K562 (cell line): ENCODE measurements at regions not wholly inside any gene's neighbourhood (a gene's known extent, or its start where the extent isn't known, plus 50 kb on each side); places are given as distances from the start of the nearest gene placed in this dataset.

Experiments used
- ATAC-seq: fragments of 200-7000 bp; cut with Tn5 transposase; 3 replicates; pipeline ENCODE4 v1.9.1; 2020; ENCODE audit warnings: moderate library complexity
- BruUV-seq: library from RNA; stranded (reverse); fragments of 400-500 nt; replicated peaks from 2 replicates; lab custom pipeline; 2021; lab: Mats Ljungman, UMichigan
- CTCF ChIA-PET: fragments of 300-600 bp; formaldehyde crosslinking; extraction: SDS; loops from one replicate; lab custom pipeline; 2021; ENCODE audit warnings: low intra/inter-chr PET ratio; lab: Yijun Ruan, JAX
- POLR2A ChIA-PET: fragments of 300-600, 350-650 bp; sonication (Branson Sonifier 250); formaldehyde crosslinking; extraction: SDS; loops from one replicate; lab custom pipeline; 2021; ENCODE audit warnings: antibody characterized with exemption, inconsistent platforms; lab: Yijun Ruan, JAX
- DNase-seq, 4 experiments: peaks; one replicate each; pipeline versions ENCODE4 v3.0.0 to v3.0.0-alpha.2; 2011 to 2018; ENCODE audit warnings: low spot score in 3 of 4, mixed read lengths in 3 of 4; ENCODE audit errors: extremely low read depth in 1 of 4
- FAIRE-seq: peaks from 2 replicates; lab custom pipeline; 2011; peaks lifted over from hg19 to GRCh38; lab: Jason Lieb, UNC
- H2AFZ ChIP-seq: 2 replicates; pipeline ENCODE4 v1.6.0; 2011; ENCODE audit warnings: low read depth, low read length, control low read depth, inconsistent platforms
- H3K27ac ChIP-seq: fragments of 200-600 bp; 3 replicates; pipeline ENCODE4 v1.8.0; 2011; ENCODE audit warnings: low read depth, mild to moderate bottlenecking, control low read depth, inconsistent platforms, low read length, moderate library complexity, mixed read lengths; ENCODE audit errors: extremely low read depth
- H3K27me3 ChIP-seq, 2 experiments: fragments of 300-600 bp in 1 of 2; 2 replicates in 1 of 2; 3 replicates in 1 of 2; pipeline versions ENCODE4 v1.6.0 to v1.8.0; 2011; ENCODE audit warnings: inconsistent platforms in 2 of 2, low read length in 2 of 2, mild to moderate bottlenecking in 1 of 2, mixed read lengths in 1 of 2, moderate library complexity in 1 of 2; ENCODE audit not compliant: control insufficient read depth in 2 of 2, insufficient read depth in 2 of 2
- H3K36me3 ChIP-seq: fragments of 300-600 bp; 3 replicates; pipeline ENCODE4 v1.8.0; 2011; ENCODE audit warnings: mild to moderate bottlenecking, low read length, inconsistent platforms; ENCODE audit not compliant: control insufficient read depth, insufficient read depth
- H3K4me1 ChIP-seq, 2 experiments: fragments of 200-600 bp in 1 of 2; replicated peaks in 1 of 2; 2 replicates in 1 of 2; 3 replicates in 1 of 2; pipeline versions ENCODE4 v1.5.1 to v1.8.0; 2011; ENCODE audit warnings: inconsistent platforms in 2 of 2, low read length in 2 of 2, mild to moderate bottlenecking in 1 of 2, mixed read lengths in 1 of 2, moderate library complexity in 1 of 2; ENCODE audit not compliant: control insufficient read depth in 2 of 2, insufficient read depth in 2 of 2
- H3K4me2 ChIP-seq: 2 replicates; pipeline ENCODE4 v1.6.1; 2011; ENCODE audit warnings: low read length, control low read depth, inconsistent platforms, mixed read lengths; ENCODE audit not compliant: insufficient read depth
- H3K4me3 ChIP-seq: fragments of 200-600 bp; sonication (generic), shearing (Covaris generic); 2 replicates; pipeline ENCODE4 v1.5.1; 2016; ENCODE audit warnings: control low read depth, inconsistent platforms
- H3K79me2 ChIP-seq: fragments of 200-600 bp; 3 replicates; pipeline ENCODE4 v1.8.0; 2011; ENCODE audit warnings: low read length, inconsistent platforms; ENCODE audit not compliant: control insufficient read depth, insufficient read depth
- H3K9ac ChIP-seq, 2 experiments: 2 replicates each; pipeline versions ENCODE4 v1.6.0 to v1.6.1; 2011; ENCODE audit warnings: low read depth in 2 of 2, low read length in 2 of 2, control low read depth in 1 of 2, inconsistent platforms in 1 of 2, mild to moderate bottlenecking in 1 of 2, mixed read lengths in 1 of 2; ENCODE audit not compliant: insufficient read depth in 1 of 2
- H3K9me1 ChIP-seq: one replicate; pipeline ENCODE4 v1.6.0; 2011; ENCODE audit warnings: inconsistent platforms, mild to moderate bottlenecking, low read length, moderate library complexity; ENCODE audit not compliant: control insufficient read depth, insufficient read depth
- H3K9me3 ChIP-seq: replicated peaks from 2 replicates; pipeline ENCODE4 v1.5.1; 2011; ENCODE audit warnings: low read depth, low read length, inconsistent platforms; ENCODE audit not compliant: control insufficient read depth, insufficient read depth
- H4K20me1 ChIP-seq: replicated peaks from 2 replicates; pipeline ENCODE4 v1.6.1; 2011; ENCODE audit warnings: low read length, inconsistent platforms, mixed read lengths; ENCODE audit not compliant: control insufficient read depth, insufficient read depth
- HNRNPLL ChIP-seq: fragments of 200-400 bp; formaldehyde crosslinking; IDR thresholded peaks from 2 replicates; pipeline ENCODE4 v1.6.1; 2017; ENCODE audit warnings: low read length, low read depth, mild to moderate bottlenecking; ENCODE audit not compliant: poor library complexity, severe bottlenecking
- MED1 ChIP-seq: sonication (generic); formaldehyde crosslinking; IDR thresholded peaks from 2 replicates; pipeline ENCODE4 v1.8.1; 2023; ENCODE audit warnings: missing genetic modification reagents, borderline replicate concordance
- TOE1 ChIP-seq, 2 experiments: fragments of 450-650 bp in 1 of 2; sonication (generic) in 1 of 2; formaldehyde crosslinking in 1 of 2; IDR thresholded peaks; 2 replicates each; pipeline versions ENCODE4 v1.7.1 to v1.8.0; 2016 to 2022; ENCODE audit warnings: borderline replicate concordance in 2 of 2, mild to moderate bottlenecking in 2 of 2, antibody characterized with exemption in 1 of 2, inconsistent platforms in 1 of 2, low read depth in 1 of 2, missing genetic modification reagents in 1 of 2, moderate library complexity in 1 of 2
- ZNF282 ChIP-seq: sonication (generic); formaldehyde crosslinking; IDR thresholded peaks from 2 replicates; pipeline ENCODE4 v1.8.1; 2023; ENCODE audit warnings: missing genetic modification reagents
- ZNF707 ChIP-seq: fragments of 250-450 bp; sonication (Bioruptor Pico); conservative IDR thresholded peaks from 2 replicates; pipeline ENCODE4 v1.8.0; 2022; ENCODE audit warnings: inconsistent platforms, mild to moderate bottlenecking, moderate library complexity
- WGBS: fragments of 100-300 bp; shearing (Covaris generic); methylation state at CpG from one replicate; pipeline ENCODE4 v1.1.6; 2016; ENCODE audit warnings: low coverage, mixed read lengths; ENCODE audit not compliant: insufficient coverage; ENCODE audit errors: missing lambda C conversion rate; 5-methylcytosine and 5-hydroxymethylcytosine counted together
- in situ Hi-C: fragments of 300-500 bp; cut with MboI; formaldehyde crosslinking; loops from 4 replicates; pipeline ENCODE4 v1.15.0; 2018; ENCODE audit warnings: inconsistent platforms, mixed read lengths
- intact Hi-C: fragments of 100-400 bp; cut with micrococcal nuclease; formaldehyde crosslinking; loops from 2 replicates; pipeline ENCODE4 v1.14.2; 2022

- CTCF ChIA-PET: no interaction called here
- Histone ChIP-seq H3K4me3 (no peak overlapping the region), H4K20me1 (no peaks in the 10 kb centered on the region), H3K79me2 (no peaks in the 10 kb centered on the region), H2AFZ (no peak overlapping the region), H3K9me3 (no peaks in the 10 kb centered on the region), H3K4me1 (no peaks in the 10 kb centered on the region), H3K27ac (no peak overlapping the region), H3K27me3 (peaks cover 0 to 3% of the 10 kb centered on the region in 2 experiments; a peak in 2 of 5 replicates), H3K9me1 (no peaks in the 10 kb centered on the region), H3K36me3 (no peaks in the 10 kb centered on the region), H3K4me2 (no peak overlapping the region), H3K9ac (no peak overlapping the region)
- intact Hi-C loops: no loop called here
- no peak for DNase-seq
- 0% methylated on average over 2 of the region's 2 CpGs for WGBS
- BruUV-seq: no TSS peak
- in situ Hi-C loops: no loop called here
- POLR2A ChIA-PET: no interaction called here
- no peak for TF ChIP-seq ZNF707 (CRISPR knock-in tag)
- no peak for TF ChIP-seq HNRNPLL
- TF ChIP-seq TOE1 (IDR thresholded peaks at IDR 0.05; ENCODE audit: borderline replicate concordance): no peak
- no peak for TF ChIP-seq TOE1 (CRISPR knock-in tag; IDR thresholded peaks at IDR 0.05; ENCODE audit: borderline replicate concordance, low read depth)
- no peak for ATAC-seq
- no peak for FAIRE-seq
Observed at GRCh38 chr1:229080361-229080760, 190.6 kb upstream of the RAB4A start.

GRCh38 chr1:229085291-229085690, 185.6 kb upstream of the RAB4A start:
- peaks cover 0 to 20% of the 10 kb centered on the region in 2 experiments; a peak in 3 of 5 replicates for H3K27me3 ChIP-seq
- 0 out of 2 replicates have a peak, but pooled peaks cover 3% of the 10 kb centered on the region for H4K20me1 ChIP-seq
- no peak overlapping the region for H3K4me3 ChIP-seq
- 0% methylated on average over 1 of the region's 1 CpG for WGBS
- H2AFZ ChIP-seq: no peak overlapping the region
- no peaks in the 10 kb centered on the region; a peak in 1 of 5 replicates for H3K4me1 ChIP-seq
- TF ChIP-seq MED1 (CRISPR knock-in tag): no peak
- no peak for TF ChIP-seq ZNF282 (CRISPR knock-in tag)
- no TSS peak for BruUV-seq
- no peak for DNase-seq
- ChIA-PET CTCF (no interaction called here), POLR2A (no interaction called here)
- no peak for ATAC-seq
- no peak overlapping the region for H3K9ac ChIP-seq
- intact Hi-C loops (no loop called here), in situ Hi-C loops (no loop called here)
- H3K9me3 ChIP-seq: no peaks in the 10 kb centered on the region
- no peaks in the 10 kb centered on the region for H3K79me2 ChIP-seq
- no peaks in the 10 kb centered on the region for H3K36me3 ChIP-seq
- H3K4me2 ChIP-seq: no peak overlapping the region
- peak; percentile 6 for FAIRE-seq
- no peaks in the 10 kb centered on the region for H3K9me1 ChIP-seq
- H3K27ac ChIP-seq: no peak overlapping the region
